HG03139 (cell line): ENCODE measurements at regions not wholly inside any gene's neighbourhood (a gene's known extent, or its start where the extent isn't known, plus 50 kb on each side); places are given as distances from the start of the nearest gene placed in this dataset.

ENCODE experiments used
- ATAC-seq: cut with Tn5 transposase; IDR thresholded peaks from one replicate; pipeline ENCODE4 v1.9.1; 2021; ENCODE audit not compliant: unreplicated experiment

GRCh38 chr2:163370169-163370886 is 365.5 kb downstream of the FIGN start:
- no peak for ATAC-seq

GRCh38 chr2:163369111-163369510 is 366.7 kb downstream of the FIGN start:
- no peak for ATAC-seq

GRCh38 chr2:163368655-163369054 is 367.2 kb downstream of the FIGN start:
- ATAC-seq, result no peak

- no peak for ATAC-seq
Observed at GRCh38 chr2:163367825-163368582, 367.8 kb downstream of the FIGN start.

GRCh38 chr2:163364736-163365135 is 371.1 kb downstream of the FIGN start:
- ATAC-seq, result no peak

- no peak for ATAC-seq
Observed at GRCh38 chr2:163353551-163353950, 382.3 kb downstream of the FIGN start.

GRCh38 chr2:163351966-163352365 is 383.8 kb downstream of the FIGN start:
- ATAC-seq, result no peak

- ATAC-seq, result no peak
Observed at GRCh38 chr2:163351143-163351542, 384.7 kb downstream of the FIGN start.

GRCh38 chr2:163348857-163349380 is 386.9 kb downstream of the FIGN start:
- no peak for ATAC-seq

- no peak for ATAC-seq
Observed at GRCh38 chr2:163347982-163348856, 387.6 kb downstream of the FIGN start.

GRCh38 chr2:163345795-163346573 is 389.8 kb downstream of the FIGN start:
- ATAC-seq, result peak; percentile 64

- no peak for ATAC-seq
Observed at GRCh38 chr2:163343316-163343715, 392.5 kb downstream of the FIGN start.

- ATAC-seq, result no peak
Observed at GRCh38 chr2:163341426-163341825, 394.4 kb downstream of the FIGN start.

GRCh38 chr2:163338270-163338669 is 397.5 kb downstream of the FIGN start:
- no peak for ATAC-seq

GRCh38 chr2:163324677-163325076 is 411.1 kb downstream of the FIGN start:
- no peak for ATAC-seq

- ATAC-seq, result no peak
Observed at GRCh38 chr2:163319006-163319405, 416.8 kb downstream of the FIGN start.

- ATAC-seq, result no peak
Observed at GRCh38 chr2:163314712-163315111, 421.1 kb downstream of the FIGN start.

GRCh38 chr2:163312713-163313112 is 423.1 kb downstream of the FIGN start:
- ATAC-seq, result no peak

GRCh38 chr2:163306647-163307046 is 429.2 kb downstream of the FIGN start:
- no peak for ATAC-seq

- no peak for ATAC-seq
Observed at GRCh38 chr2:163302141-163302540, 433.7 kb downstream of the FIGN start.
